ENCODE measurements at regions not wholly inside any gene's neighbourhood (a gene's known extent, or its start where the extent isn't known, plus 50 kb on each side); places are given as distances from the start of the nearest gene placed in this dataset.

- H3K36me3 ChIP-seq, result no peaks in the 10 kb centered on the region
- intact Hi-C loops (cut with DNase I; ENCODE audit: low total_unique reads), result no loop called here
- no peaks in the 10 kb centered on the region for H3K9me3 ChIP-seq
- H3K4me3 ChIP-seq, result no peak overlapping the region
- DNase-seq, result no peak
- peaks cover 0 to 12% (median 0%) of the 10 kb centered on the region in 4 donors for H3K4me1 ChIP-seq
- H3K27ac ChIP-seq, result no peak overlapping the region
- no peaks in the 10 kb centered on the region for H3K27me3 ChIP-seq
- TF ChIP-seq CTCF (IDR thresholded peaks at IDR 0.05), result no peak
Measured at GRCh38 chr4:104752337-104752736, 257.6 kb upstream of the CXXC4 start.

GRCh38 chr4:104756837-104757236, 262.1 kb upstream of the CXXC4 start:
- intact Hi-C loops (cut with DNase I; ENCODE audit: low total_unique reads), result no loop called here
- peaks cover 0 to 12% (median 0%) of the 10 kb centered on the region in 4 donors for H3K4me1 ChIP-seq

GRCh38 chr4:104758574-104758973, 263.9 kb upstream of the CXXC4 start:
- H3K36me3 ChIP-seq, result no peaks in the 10 kb centered on the region
- intact Hi-C loops (cut with DNase I; ENCODE audit: low total_unique reads), result no loop called here
- no peaks in the 10 kb centered on the region for H3K9me3 ChIP-seq
- DNase-seq, result no peak
- H3K4me1 ChIP-seq, result no peaks in the 10 kb centered on the region
- H3K4me3 ChIP-seq, result no peak overlapping the region
- no peak overlapping the region for H3K27ac ChIP-seq
- no peaks in the 10 kb centered on the region for H3K27me3 ChIP-seq
- no peak for TF ChIP-seq CTCF (IDR thresholded peaks at IDR 0.05)

More at GRCh38 chr4:104756837-104757236, 262.1 kb upstream of the CXXC4 start:
- DNase-seq, result no peak
- Histone ChIP-seq H3K36me3 (no peaks in the 10 kb centered on the region), H3K27me3 (no peaks in the 10 kb centered on the region), H3K9me3 (no peaks in the 10 kb centered on the region), H3K4me3 (no peak overlapping the region), H3K27ac (no peak overlapping the region)
- no peak for TF ChIP-seq CTCF (IDR thresholded peaks at IDR 0.05)

DNA sequence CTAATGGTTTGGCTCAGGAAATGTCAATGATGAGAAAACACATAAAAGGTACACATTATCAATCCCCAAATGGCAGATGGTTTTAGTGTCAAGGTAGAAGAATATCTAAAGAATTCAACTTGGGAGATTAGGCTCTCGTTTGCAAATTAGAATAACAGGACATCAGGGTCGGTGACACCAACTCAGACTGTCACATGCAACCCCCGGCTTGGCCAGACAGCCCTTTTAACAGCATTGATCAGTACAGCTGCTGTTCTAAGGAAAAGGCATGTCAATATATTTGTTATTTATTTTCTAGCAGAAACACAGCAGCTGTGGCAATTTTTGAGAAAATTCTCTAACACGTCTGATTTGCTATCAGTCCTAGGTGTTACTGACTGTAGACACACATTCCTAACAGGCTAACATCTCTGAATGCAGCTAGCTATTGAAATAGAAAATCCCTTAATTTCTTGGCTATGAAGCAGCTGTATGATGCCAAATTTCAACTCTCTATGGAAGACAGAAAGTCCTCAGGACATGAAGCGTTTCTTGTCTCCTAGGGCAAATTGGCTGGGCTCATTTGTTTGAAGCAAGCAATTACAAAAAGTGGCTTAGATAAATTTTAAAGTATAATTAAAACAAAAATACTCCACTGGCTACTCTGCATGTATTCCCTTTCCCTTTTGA, 269.0 kb upstream of the CXXC4 start:
- intact Hi-C loops (cut with DNase I; ENCODE audit: low total_unique reads), result no loop called here
- H3K27ac ChIP-seq, result no peak overlapping the region
- no peaks in the 10 kb centered on the region for H3K4me1 ChIP-seq
- no peaks in the 10 kb centered on the region for H3K9me3 ChIP-seq
- no peak for TF ChIP-seq CTCF (IDR thresholded peaks at IDR 0.05)
- no peak for DNase-seq
- no peaks in the 10 kb centered on the region for H3K27me3 ChIP-seq
- H3K36me3 ChIP-seq, result no peaks in the 10 kb centered on the region
- H3K4me3 ChIP-seq, result no peak overlapping the region

- intact Hi-C loops (cut with DNase I; ENCODE audit: low total_unique reads), result no loop called here
- Histone ChIP-seq H3K36me3 (no peaks in the 10 kb centered on the region), H3K4me3 (no peak overlapping the region)
Measured at GRCh38 chr4:104766676-104767075, 272.0 kb upstream of the CXXC4 start.

More at GRCh38 chr4:104766676-104767075, 272.0 kb upstream of the CXXC4 start:
- DNase-seq, result no peak
- Histone ChIP-seq H3K4me1 (no peaks in the 10 kb centered on the region), H3K27me3 (no peaks in the 10 kb centered on the region), H3K9me3 (no peaks in the 10 kb centered on the region), H3K27ac (no peak overlapping the region)
- no peak for TF ChIP-seq CTCF (IDR thresholded peaks at IDR 0.05)

All from tibial artery (tissue), 4 donors.